Activated T-cell treated with anti-CD3 and anti-CD28 coated beads, Interleukin-2, amount 50 U/mL, for 24 hours (primary cell): ENCODE measurements at regions not wholly inside any gene's neighbourhood (a gene's known extent, or its start where the extent isn't known, plus 50 kb on each side); places are given as distances from the start of the nearest gene placed in this dataset.

ENCODE experiments used
- DNase-seq: peaks from one replicate; pipeline ENCODE4 v3.0.0-alpha.2; 2020
- H3K27ac Mint-ChIP-seq: 2 replicates; pipeline ENCODE4 v1.8.0; 2020; ENCODE audit warnings: mild to moderate bottlenecking, mixed read lengths
- H3K27me3 Mint-ChIP-seq: 2 replicates; pipeline ENCODE4 v1.8.0; 2020; ENCODE audit warnings: mixed read lengths
- H3K36me3 Mint-ChIP-seq: 2 replicates; pipeline ENCODE4 v1.8.0; 2020; ENCODE audit warnings: low read depth, mixed read lengths
- H3K4me1 Mint-ChIP-seq: 2 replicates; pipeline ENCODE4 v1.8.0; 2020; ENCODE audit warnings: low read depth, mixed read lengths
- H3K4me3 Mint-ChIP-seq: 2 replicates; pipeline ENCODE4 v1.8.0; 2020; ENCODE audit warnings: mild to moderate bottlenecking, moderate library complexity, mixed read lengths
- H3K9me3 Mint-ChIP-seq: 2 replicates; pipeline ENCODE4 v1.8.0; 2020; ENCODE audit warnings: mixed read lengths

DNA sequence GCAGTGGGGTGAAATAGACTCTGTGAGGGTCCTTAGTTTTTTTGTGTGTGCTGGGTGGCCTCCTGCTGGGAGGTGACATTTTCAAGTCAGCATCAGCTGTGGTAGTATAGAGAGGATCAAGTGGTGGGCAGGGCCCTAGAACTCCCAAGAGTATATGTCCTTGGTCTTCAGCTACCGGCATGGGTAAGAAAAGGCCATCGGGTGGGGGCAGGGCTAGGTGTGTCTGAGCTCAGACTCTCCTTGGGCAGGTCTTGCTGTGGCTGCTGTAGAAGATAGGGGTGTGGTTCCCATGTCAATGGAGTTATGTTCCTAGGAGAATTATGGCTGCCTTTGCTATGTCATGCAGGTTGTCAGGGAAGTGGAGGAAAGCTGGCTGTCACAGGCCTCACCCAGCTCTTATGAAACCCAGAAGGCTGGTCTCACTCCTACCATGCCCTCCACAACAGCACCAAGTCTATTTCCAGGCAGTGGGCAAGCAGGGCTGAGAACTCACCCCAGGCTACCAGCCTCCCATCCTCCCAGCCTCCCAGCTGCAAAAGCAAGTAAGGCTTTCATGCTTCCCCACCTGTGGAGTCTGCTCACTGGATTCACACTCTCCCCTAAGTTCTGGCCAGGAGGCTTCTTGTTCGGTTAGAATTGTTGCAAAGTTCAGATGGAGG is 130.6 kb upstream of the SOX1 start:
- H3K27me3 Mint-ChIP-seq, result peaks cover 46% of the 10 kb centered on the region
- peaks cover 8% of the 10 kb centered on the region for H3K9me3 Mint-ChIP-seq
- no peak overlapping the region for H3K27ac Mint-ChIP-seq
- no peaks in the 10 kb centered on the region for H3K36me3 Mint-ChIP-seq
- DNase-seq, result no peak
- H3K4me3 Mint-ChIP-seq, result no peak overlapping the region
- H3K4me1 Mint-ChIP-seq, result no peaks in the 10 kb centered on the region

DNA sequence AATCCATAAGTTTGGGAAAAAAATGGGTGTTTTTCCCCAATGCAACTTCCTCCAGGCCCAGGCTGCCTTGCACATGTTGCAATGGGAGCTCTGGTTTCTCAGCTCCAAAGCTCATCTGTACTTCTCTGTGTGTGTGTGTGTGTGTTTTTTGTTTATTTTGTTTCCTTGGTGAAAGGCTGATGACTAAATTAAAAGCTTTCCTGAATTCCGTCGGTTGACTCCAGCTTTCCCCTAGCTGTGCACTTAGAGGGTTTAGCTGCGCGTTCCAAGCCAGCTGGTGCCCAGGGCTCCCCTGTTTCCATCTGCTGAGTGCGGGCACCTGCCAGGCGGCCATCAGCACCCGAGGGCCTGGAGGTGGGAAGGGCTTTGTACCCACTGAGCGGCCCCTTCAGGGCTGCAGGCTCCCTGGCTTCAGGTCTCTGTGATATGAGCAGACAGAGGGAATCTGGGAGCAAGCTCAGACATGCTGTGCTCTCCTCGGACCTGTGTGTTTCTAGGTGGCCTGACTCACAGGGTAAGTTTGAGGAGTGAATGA is 129.1 kb upstream of the SOX1 start:
- Mint-ChIP-seq H3K9me3 (peaks cover 4% of the 10 kb centered on the region), H3K4me3 (no peak overlapping the region), H3K36me3 (no peaks in the 10 kb centered on the region), H3K27ac (no peak overlapping the region), H3K4me1 (no peaks in the 10 kb centered on the region), H3K27me3 (peaks cover 52% of the 10 kb centered on the region)
- DNase-seq, result no peak

DNA sequence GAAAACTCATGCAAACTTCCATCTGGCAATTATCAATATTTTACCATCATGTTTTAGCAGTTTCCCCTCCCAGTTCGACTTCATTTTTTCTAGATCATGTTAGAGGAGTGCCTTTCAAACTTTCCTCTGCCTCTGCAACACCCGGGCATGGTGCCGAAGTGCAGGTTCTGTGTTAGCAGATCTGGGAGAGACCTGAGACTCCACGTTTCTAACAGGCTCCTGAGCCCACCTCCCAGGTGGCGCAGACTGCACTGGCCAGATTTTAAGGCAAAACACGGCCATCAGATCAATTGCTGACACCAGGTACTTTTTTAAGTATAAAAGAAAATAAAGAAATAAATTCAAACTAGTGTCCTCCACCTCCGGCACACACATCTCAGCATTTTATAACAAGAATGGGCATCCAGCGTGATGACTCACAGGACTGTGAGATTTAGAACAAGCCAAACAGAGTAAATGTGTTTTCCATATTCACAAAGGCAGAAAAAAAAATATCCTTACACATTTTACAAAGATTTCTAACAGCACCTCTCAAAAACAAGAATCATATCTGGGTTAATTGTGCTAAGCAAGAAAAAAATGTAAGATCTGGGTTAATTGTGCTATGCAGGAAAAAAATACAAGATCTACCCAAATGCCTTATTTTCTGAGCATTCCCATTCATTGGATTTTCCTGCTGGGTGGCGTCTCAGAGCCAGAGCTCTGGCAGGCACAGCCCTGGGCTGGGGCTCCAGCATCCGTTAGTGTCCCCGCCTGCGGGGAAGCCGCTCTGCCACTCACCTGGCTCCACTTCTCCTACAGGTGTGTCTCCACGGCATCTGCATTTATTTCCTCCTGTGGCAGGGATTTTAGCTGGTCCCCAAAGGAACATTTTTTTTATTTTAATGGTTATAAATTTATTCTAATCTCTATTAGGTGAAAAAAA is 127.9 kb upstream of the SOX1 start:
- no peaks in the 10 kb centered on the region for H3K36me3 Mint-ChIP-seq
- H3K4me3 Mint-ChIP-seq, result no peak overlapping the region
- H3K27me3 Mint-ChIP-seq, result peaks cover 52% of the 10 kb centered on the region
- no peak for DNase-seq
- H3K9me3 Mint-ChIP-seq, result no peaks in the 10 kb centered on the region
- H3K4me1 Mint-ChIP-seq, result no peaks in the 10 kb centered on the region
- no peak overlapping the region for H3K27ac Mint-ChIP-seq

DNA sequence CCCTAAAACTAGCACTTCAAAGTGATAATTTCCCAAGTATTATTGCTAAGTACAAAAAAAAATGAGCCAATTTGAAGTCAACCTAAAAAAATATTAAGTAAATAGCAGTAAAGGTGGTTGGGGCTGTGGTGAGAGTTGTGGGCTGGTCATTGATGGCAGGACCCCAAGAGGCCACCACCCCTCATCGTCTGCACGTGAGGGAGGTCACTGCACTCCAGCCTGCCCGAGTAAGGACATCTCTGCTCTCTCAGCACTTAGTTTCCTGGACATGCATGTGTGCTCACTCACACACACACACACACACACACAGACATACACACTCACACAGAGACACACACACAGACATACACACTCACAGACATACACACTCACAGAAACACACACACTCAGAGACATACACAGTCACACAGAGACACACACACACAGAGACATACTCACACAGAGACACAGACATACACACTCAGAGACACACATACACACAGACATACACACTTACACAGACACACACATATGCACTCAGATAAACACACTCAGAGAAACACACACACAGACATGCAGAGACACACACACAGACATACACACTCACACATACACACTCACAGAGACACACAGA is 127.2 kb upstream of the SOX1 start:
- no peak overlapping the region for H3K4me3 Mint-ChIP-seq
- H3K9me3 Mint-ChIP-seq, result no peaks in the 10 kb centered on the region
- H3K4me1 Mint-ChIP-seq, result no peaks in the 10 kb centered on the region
- H3K36me3 Mint-ChIP-seq, result no peaks in the 10 kb centered on the region
- peaks cover 45% of the 10 kb centered on the region for H3K27me3 Mint-ChIP-seq
- DNase-seq, result no peak
- H3K27ac Mint-ChIP-seq, result no peak overlapping the region

DNA sequence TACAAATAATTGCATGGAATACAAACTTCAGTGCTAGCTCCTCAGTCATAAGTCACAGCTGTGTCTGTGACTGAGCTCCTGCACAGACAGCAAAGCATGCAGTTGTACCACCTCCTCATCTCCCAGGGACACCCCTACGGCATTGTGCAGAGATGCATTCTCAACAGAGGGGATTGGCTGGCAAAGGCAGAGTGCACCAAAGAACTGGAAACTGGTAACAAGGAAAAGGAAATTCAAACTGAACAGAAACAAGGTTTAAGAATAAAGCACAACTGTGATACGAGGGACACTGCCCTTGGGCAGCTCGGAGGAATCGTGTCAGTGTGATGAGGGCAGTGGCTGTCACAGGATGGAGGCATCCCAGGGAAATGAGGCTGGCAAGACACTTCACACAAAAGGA is 126.1 kb upstream of the SOX1 start:
- Mint-ChIP-seq H3K9me3 (no peaks in the 10 kb centered on the region), H3K4me1 (no peaks in the 10 kb centered on the region), H3K36me3 (no peaks in the 10 kb centered on the region), H3K27ac (no peak overlapping the region), H3K4me3 (no peak overlapping the region), H3K27me3 (peaks cover 38% of the 10 kb centered on the region)
- DNase-seq, result no peak

DNA sequence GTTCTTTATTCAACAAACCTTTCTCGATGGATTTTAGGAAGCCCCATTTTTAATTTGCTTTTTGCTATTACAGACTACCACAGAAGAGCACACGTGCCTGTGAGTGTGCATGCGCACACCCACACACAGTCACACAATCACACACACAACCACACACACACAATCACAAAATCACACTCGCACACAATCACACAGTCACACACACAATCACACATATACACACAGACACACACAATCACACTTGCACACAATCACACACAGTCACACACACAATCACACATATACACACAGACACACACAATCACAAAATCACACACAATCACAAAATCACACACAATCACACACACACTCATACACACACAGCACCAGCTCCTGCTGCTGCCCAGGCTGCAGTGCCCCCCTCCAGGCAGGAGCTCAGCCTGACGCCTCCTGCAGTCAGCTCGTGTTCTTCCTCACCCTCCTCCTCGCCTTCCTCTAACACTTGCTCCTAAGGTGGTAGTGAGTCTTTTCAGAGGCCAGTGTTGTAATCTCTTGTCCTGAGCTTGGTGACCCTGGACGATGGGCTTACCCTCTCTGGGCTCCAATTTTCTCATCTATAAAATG is 125.0 kb upstream of the SOX1 start:
- Mint-ChIP-seq H3K4me1 (no peaks in the 10 kb centered on the region), H3K4me3 (no peak overlapping the region), H3K27me3 (peaks cover 39% of the 10 kb centered on the region), H3K27ac (no peak overlapping the region), H3K9me3 (no peaks in the 10 kb centered on the region), H3K36me3 (no peaks in the 10 kb centered on the region)
- no peak for DNase-seq

DNA sequence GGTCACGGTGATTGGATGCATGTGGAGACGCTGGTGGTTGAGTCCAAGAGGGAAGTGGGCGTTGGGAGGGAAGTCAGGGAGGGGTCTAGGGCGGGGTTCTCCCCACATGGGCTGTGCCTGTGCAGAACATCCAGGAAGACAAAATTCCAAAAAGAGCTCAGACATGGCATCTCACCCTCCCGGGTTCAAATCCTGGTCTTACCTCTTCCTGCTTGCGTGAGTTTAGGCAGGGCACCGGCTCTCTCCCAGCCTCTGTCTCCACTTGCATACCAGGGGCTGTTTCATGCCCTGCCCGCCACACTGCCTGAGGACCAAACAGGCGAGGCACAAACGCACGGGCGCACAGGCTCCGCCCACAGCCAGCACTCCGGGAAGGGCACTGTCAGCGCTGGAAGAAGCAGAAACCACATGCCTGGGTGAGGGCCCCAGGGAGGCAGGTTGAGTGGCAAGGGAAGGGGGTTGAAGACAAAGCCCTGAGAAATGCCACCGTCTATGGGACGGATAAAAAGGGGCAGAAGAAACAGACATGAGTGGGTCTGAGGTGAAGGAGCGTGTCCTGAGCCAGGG is 123.6 kb upstream of the SOX1 start:
- H3K4me1 Mint-ChIP-seq, result no peaks in the 10 kb centered on the region
- no peak overlapping the region for H3K4me3 Mint-ChIP-seq
- no peaks in the 10 kb centered on the region for H3K36me3 Mint-ChIP-seq
- H3K27me3 Mint-ChIP-seq, result peaks cover 33% of the 10 kb centered on the region
- H3K9me3 Mint-ChIP-seq, result no peaks in the 10 kb centered on the region
- H3K27ac Mint-ChIP-seq, result no peak overlapping the region
- no peak for DNase-seq

DNA sequence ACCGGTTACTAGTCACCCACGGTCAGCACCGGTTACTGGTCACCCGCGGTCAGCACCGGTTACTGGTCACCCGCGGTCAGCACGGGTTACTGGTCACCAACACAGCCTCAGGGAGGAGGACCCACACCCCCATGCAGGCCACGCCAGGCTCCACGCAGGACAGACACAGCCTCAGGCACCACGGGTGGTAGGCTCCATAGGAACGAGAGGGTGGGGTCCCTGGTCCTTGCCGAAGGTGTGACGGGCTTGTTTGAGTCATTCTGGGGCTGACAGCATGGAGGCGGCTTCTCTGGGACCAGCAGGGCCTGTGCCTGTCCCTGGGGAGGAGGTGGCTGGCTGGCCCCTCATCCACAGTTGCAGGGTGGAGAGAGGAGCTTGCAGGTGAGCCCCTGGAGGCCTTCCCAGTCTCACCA is 122.8 kb upstream of the SOX1 start:
- Mint-ChIP-seq H3K27me3 (peaks cover 32% of the 10 kb centered on the region), H3K4me1 (no peaks in the 10 kb centered on the region), H3K36me3 (no peaks in the 10 kb centered on the region), H3K9me3 (no peaks in the 10 kb centered on the region), H3K4me3 (no peak overlapping the region), H3K27ac (no peak overlapping the region)
- no peak for DNase-seq

DNA sequence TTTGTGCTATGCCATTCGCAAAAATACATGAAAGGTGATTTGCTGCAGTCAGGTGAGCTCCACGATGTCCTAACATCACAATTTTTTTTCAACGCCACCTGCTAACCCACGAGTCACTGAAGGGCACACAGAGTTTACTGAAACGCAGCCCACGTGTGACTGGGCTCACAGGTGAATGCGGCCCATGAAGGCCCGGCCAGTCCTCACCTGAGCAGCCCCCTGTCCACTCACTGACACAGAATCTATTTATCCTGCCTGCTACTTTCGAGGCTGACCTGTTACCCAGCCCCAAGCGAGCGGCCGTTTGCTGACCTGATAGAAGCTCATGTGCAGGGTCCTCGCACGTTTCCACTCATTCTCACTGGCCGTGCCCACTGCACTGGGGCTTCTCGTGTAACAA is 121.9 kb upstream of the SOX1 start:
- Mint-ChIP-seq H3K4me3 (no peak overlapping the region), H3K27me3 (peaks cover 28% of the 10 kb centered on the region), H3K27ac (no peak overlapping the region), H3K36me3 (no peaks in the 10 kb centered on the region), H3K9me3 (no peaks in the 10 kb centered on the region), H3K4me1 (no peaks in the 10 kb centered on the region)
- no peak for DNase-seq

DNA sequence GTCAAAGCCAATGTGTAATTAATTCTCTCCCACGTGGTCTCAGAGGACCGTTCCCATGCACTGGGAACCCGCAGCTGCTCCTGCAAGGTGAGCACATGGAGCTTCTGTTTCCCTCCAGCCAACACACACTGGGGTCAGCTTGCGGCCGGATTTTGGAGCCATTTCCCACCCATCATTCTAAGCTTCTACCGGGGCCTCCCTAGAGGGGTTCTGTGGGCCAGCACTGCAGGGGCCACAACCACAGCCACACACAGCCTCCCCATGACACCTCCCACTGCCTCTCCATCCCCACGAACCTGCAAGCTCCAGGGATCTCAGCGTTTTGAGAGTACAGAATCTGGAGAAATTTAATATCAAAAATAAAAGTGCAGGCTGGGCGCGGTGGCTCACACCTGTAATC is 120.7 kb upstream of the SOX1 start:
- Mint-ChIP-seq H3K36me3 (no peaks in the 10 kb centered on the region), H3K4me1 (no peaks in the 10 kb centered on the region), H3K4me3 (no peak overlapping the region), H3K27me3 (peaks cover 30% of the 10 kb centered on the region), H3K27ac (no peak overlapping the region), H3K9me3 (peaks cover 4% of the 10 kb centered on the region)
- no peak for DNase-seq

DNA sequence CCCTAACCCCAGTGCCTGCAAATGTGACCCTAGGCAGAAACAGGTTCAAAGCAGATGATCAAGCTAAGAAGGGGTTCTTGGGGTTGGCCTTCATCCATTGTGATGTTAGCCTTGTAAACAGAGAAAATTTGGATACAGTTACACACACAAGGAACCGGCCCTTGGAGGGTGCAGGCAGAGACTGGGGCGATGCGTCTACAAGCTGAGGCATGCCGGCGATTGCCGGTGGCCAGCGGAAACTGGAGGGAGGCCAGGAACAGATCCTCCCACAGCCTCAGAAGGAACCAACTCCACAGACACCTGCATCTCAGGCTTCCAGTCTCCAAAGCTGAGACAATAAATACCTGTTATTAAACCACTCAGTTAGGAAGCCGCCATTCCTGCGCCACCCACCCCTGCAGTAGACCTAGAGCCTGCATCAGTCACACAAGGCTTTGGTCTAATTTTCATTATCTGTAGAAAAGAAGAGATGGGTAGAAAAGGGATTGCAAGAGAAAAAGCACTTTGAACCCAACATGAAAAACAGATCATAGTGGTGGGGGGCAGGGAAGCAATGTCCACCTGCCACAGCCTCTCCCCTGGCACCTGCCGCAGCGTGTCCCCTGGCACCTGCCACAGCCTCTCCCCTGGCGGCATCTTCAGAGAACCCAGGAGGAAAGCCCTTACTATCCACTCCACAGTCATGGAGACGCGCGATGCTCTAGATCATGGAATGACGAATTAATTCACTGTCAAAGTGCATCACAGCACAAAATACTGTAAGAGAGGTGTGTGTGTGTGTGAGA is 119.7 kb upstream of the SOX1 start:
- Mint-ChIP-seq H3K36me3 (no peaks in the 10 kb centered on the region), H3K27ac (no peak overlapping the region), H3K27me3 (peaks cover 24% of the 10 kb centered on the region), H3K4me1 (no peaks in the 10 kb centered on the region), H3K4me3 (no peak overlapping the region), H3K9me3 (peaks cover 4% of the 10 kb centered on the region)
- DNase-seq, result no peak

DNA sequence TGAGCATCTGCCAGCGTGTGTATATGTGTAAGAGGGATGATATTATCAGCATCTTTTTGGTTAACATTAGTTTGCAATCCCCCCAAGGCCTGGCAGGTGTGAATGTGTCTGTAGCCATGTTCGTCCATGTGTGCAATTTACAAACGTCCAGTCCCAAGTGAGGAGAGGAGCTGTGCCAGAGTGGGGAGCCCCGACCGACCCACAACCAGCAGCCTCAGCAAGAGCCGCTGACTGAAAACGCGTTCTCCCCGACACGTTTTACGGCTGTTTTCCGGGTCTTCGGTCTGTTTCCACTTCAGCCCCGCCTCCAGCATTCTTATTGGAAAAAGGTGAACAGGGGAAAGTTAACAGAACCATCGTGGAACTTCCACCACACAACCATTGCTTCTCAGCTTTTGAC is 119.1 kb upstream of the SOX1 start:
- H3K4me1 Mint-ChIP-seq, result no peaks in the 10 kb centered on the region
- no peak overlapping the region for H3K4me3 Mint-ChIP-seq
- no peak for DNase-seq
- no peak overlapping the region for H3K27ac Mint-ChIP-seq
- H3K27me3 Mint-ChIP-seq, result peaks cover 21% of the 10 kb centered on the region
- no peaks in the 10 kb centered on the region for H3K36me3 Mint-ChIP-seq
- peaks cover 4% of the 10 kb centered on the region for H3K9me3 Mint-ChIP-seq

DNA sequence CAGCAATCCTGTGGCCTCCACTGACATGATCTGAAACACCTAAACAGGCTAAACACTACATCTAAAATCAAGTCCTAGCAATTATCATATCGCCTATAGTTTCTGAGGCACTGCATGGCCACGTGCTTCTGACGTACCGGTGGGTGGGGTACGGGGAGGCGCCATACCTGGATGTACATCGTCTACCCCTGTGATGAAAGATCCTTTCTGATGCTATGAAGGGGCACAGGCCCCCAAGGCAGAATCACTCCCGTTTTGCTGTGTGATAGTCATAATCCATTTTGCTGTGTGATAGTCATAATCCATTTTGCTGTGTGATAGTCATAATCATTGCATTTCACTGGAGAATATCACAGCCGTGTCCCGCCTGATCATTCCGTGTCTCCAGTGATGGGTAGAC is 118.7 kb upstream of the SOX1 start:
- Mint-ChIP-seq H3K36me3 (no peaks in the 10 kb centered on the region), H3K27ac (no peak overlapping the region), H3K4me1 (no peaks in the 10 kb centered on the region), H3K9me3 (peaks cover 4% of the 10 kb centered on the region), H3K27me3 (peaks cover 19% of the 10 kb centered on the region), H3K4me3 (no peak overlapping the region)
- DNase-seq, result no peak

DNA sequence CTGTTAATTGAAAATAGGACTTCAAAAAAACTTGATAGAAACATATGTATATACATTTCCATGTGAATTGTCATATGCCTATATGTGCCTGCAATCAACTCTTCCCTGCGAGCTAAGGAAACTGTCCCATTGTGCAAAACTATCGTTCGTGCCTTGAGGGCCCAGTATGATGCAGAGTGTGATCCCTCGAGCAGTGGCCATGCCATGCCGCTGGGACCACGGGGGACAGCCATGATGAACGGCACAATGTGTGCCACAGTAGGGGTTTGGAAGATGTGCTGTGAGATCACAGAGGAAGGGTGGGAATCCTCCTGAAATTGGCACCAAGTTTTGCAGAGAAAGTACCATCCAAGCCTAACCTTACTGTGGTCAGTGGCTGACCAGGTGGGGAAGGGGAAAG is 118.1 kb upstream of the SOX1 start:
- Mint-ChIP-seq H3K27ac (no peak overlapping the region), H3K36me3 (no peaks in the 10 kb centered on the region), H3K9me3 (peaks cover 4% of the 10 kb centered on the region), H3K27me3 (peaks cover 19% of the 10 kb centered on the region), H3K4me3 (no peak overlapping the region), H3K4me1 (no peaks in the 10 kb centered on the region)
- DNase-seq, result no peak
